ENCODE measurements at regions not wholly inside any gene's neighbourhood (a gene's known extent, or its start where the extent isn't known, plus 50 kb on each side); places are given as distances from the start of the nearest gene placed in this dataset.

GRCh38 chrY:21440536-21440935 lies 70.6 kb upstream of the RBMY1B start:
- Histone ChIP-seq H3K4me1 (replicated peaks in 1 of 4; ENCODE audit: control insufficient read depth in 3 of 4, insufficient read depth in 4 of 4, low read length in 3 of 4) (no peaks in the 10 kb centered on the region), H3K27me3 (replicated peaks in 1 of 4; ENCODE audit: control insufficient read depth in 3 of 4, extremely low read depth in 1 of 4, insufficient read depth in 3 of 4, low read length in 3 of 4) (no peaks in the 10 kb centered on the region), H3K14ac (ENCODE audit: insufficient read length) (no peak overlapping the region), H2AK5ac (ENCODE audit: low read depth, low read length) (no peak overlapping the region), H4K5ac (ENCODE audit: insufficient read length, low read depth, low read length) (no peak overlapping the region), H3K9me3 (ENCODE audit: insufficient read depth in 2 of 2, low read depth in 1 of 2, low read length in 1 of 2) (peaks cover 0 to 15% of the 10 kb centered on the region in 2 experiments; a peak in 1 of 4 replicates), H3K23ac (ENCODE audit: insufficient read length) (no peak overlapping the region), H4K91ac (replicated peaks; ENCODE audit: insufficient read length, low read length) (no peak overlapping the region), H3K23me2 (ENCODE audit: low read depth, low read length) (no peaks in the 10 kb centered on the region), H3K4me3 (ENCODE audit: extremely low read depth in 1 of 4, insufficient read depth in 2 of 4, low read depth in 3 of 4, low read length in 4 of 4) (no peak overlapping the region), H3K27ac (ENCODE audit: low read depth, low read length) (no peak overlapping the region), H2AFZ (ENCODE audit: low read length) (no peak overlapping the region), H3K4ac (replicated peaks; ENCODE audit: insufficient read length, low read depth, low read length) (no peak overlapping the region), H3K9ac (replicated peaks in 1 of 4; ENCODE audit: extremely low read depth in 1 of 4, low read depth in 3 of 4, low read length in 3 of 4) (no peak overlapping the region), H2BK120ac (replicated peaks; ENCODE audit: low read depth, low read length) (no peak overlapping the region), H3K36me3 (ENCODE audit: control insufficient read depth in 2 of 4, insufficient read depth in 4 of 4, low read length in 3 of 4) (no peaks in the 10 kb centered on the region), H3K18ac (ENCODE audit: extremely low read depth, low read length) (no peak overlapping the region), H3K4me2 (ENCODE audit: insufficient read depth in 1 of 2, low read depth in 2 of 2, low read length in 2 of 2) (no peak overlapping the region), H4K20me1 (replicated peaks in 1 of 2; ENCODE audit: control insufficient read depth in 1 of 2, insufficient read depth in 2 of 2, low read length in 2 of 2) (no peaks in the 10 kb centered on the region), H2BK12ac (ENCODE audit: low read depth, low read length) (no peak overlapping the region), H2BK20ac (ENCODE audit: low read length) (no peak overlapping the region), H3K79me1 (ENCODE audit: low read depth, low read length) (no peaks in the 10 kb centered on the region), H2BK15ac (ENCODE audit: low read length) (no peak overlapping the region), H2BK5ac (ENCODE audit: low read depth, low read length) (no peak overlapping the region), H3K56ac (replicated peaks; ENCODE audit: insufficient read length, low read depth, low read length) (no peak overlapping the region), H4K8ac (ENCODE audit: extremely low read depth, insufficient read depth, low read length) (no peak overlapping the region), H3K79me2 (ENCODE audit: control insufficient read depth in 1 of 2, insufficient read depth in 2 of 2, low read length in 2 of 2) (no peaks in the 10 kb centered on the region)
- FAIRE-seq = no peak
- DNase-seq (ENCODE audit: low read depth in 1 of 2, low spot score in 2 of 2) = no peak
- POLR2A ChIA-PET (ENCODE audit: partially characterized antibody) = no interaction called here
- CTCF ChIA-PET (ENCODE audit: partially characterized antibody) = no interaction called here
- TF ChIP-seq MAX (IDR thresholded peaks at IDR 0.05) = no peak
- TF ChIP-seq RXRA (IDR thresholded peaks at IDR 0.05; ENCODE audit: insufficient read depth, low read depth, low read length) = no peak
- TF ChIP-seq CBX8 (IDR thresholded peaks at IDR 0.05; ENCODE audit: borderline replicate concordance, low read depth, low read length) = no peak
- TF ChIP-seq EZH2 (IDR thresholded peaks at IDR 0.05; ENCODE audit: low read depth, low read length, severe bottlenecking) = no peak
- TF ChIP-seq PHF8 (conservative IDR thresholded peaks at IDR 0.05; ENCODE audit: low read depth, low read length) = no peak
- TF ChIP-seq CHD1 (IDR thresholded peaks at IDR 0.05; ENCODE audit: low read depth, low read length) = no peak
- TF ChIP-seq RBBP5 (IDR thresholded peaks at IDR 0.05; ENCODE audit: borderline replicate concordance, low read depth, low read length) = no peak
- TF ChIP-seq EGR1 (IDR thresholded peaks at IDR 0.05; ENCODE audit: borderline replicate concordance, low read depth, low read length) = no peak
- TF ChIP-seq SAP30 (IDR thresholded peaks at IDR 0.05; ENCODE audit: insufficient read depth, insufficient replicate concordance, low read length) = no peak
- 91% methylated on average over 1 of the region's 1 CpG; no CpG with 5 or more reads in 1 of the 2 experiments for WGBS, 2 experiments (ENCODE audit: extremely low coverage in 1 of 2, insufficient coverage in 1 of 2, insufficient read length in 1 of 2, insufficient replicate concordance in 2 of 2, low coverage in 1 of 2, low lambda C conversion rate in 2 of 2, missing lambda C conversion rate in 1 of 2)
